Peyer's patch (tissue), 4 donors: ENCODE measurements at regions not wholly inside any gene's neighbourhood (a gene's known extent, or its start where the extent isn't known, plus 50 kb on each side); places are given as distances from the start of the nearest gene placed in this dataset.

ENCODE experiments used
- DNase-seq, 3 donors: peaks; one replicate each; pipeline ENCODE4 v3.0.0-alpha.2; 2017 to 2019
- H3K27ac ChIP-seq, 4 donors: fragments of 200-600 bp; sonication (generic); one replicate each; pipeline ENCODE4 v1.5.1; 2016 to 2019
- H3K27me3 ChIP-seq, 2 donors: fragments of 200-600 bp; sonication (generic); one replicate each; pipeline ENCODE4 v1.5.1; 2019
- H3K36me3 ChIP-seq, 3 donors: fragments of 200-600 bp; sonication (generic); one replicate each; pipeline ENCODE4 v1.5.1; 2016 to 2019
- H3K4me1 ChIP-seq, 4 donors: fragments of 200-600 bp; sonication (generic); one replicate each; pipeline ENCODE4 v1.5.1; 2016 to 2019
- H3K4me3 ChIP-seq, 4 donors: fragments of 200-600 bp; sonication (generic); 1 replicate in 3 of 4; 2 replicates in 1 of 4; pipeline ENCODE4 v1.5.1; 2016 to 2019; ENCODE audit warnings: mild to moderate bottlenecking in 1 of 4
- H3K9me3 ChIP-seq, 4 donors: fragments of 200-600 bp; sonication (generic); one replicate each; pipeline ENCODE4 v1.5.1; 2016 to 2019; ENCODE audit warnings: mild to moderate bottlenecking in 1 of 4
- POLR2A ChIP-seq, 2 donors: fragments of 450-650 bp; IDR thresholded peaks; one replicate each; pipeline ENCODE4 v1.5.1; 2017; ENCODE audit warnings: antibody characterized with exemption in 2 of 2, mild to moderate bottlenecking in 2 of 2, moderate library complexity in 2 of 2
- TF ChIP-seq, protein P1 (sequence below), 6 experiments: fragments of 450-650 bp in 4 of 6; fragments of 200-600 bp in 2 of 6; sonication (generic) in 1 of 6; IDR thresholded peaks; one replicate each; pipeline ENCODE4 v1.5.1; 2017 to 2019; ENCODE audit warnings: antibody characterized with exemption in 6 of 6, mild to moderate bottlenecking in 3 of 6, moderate library complexity in 1 of 6

DNA sequence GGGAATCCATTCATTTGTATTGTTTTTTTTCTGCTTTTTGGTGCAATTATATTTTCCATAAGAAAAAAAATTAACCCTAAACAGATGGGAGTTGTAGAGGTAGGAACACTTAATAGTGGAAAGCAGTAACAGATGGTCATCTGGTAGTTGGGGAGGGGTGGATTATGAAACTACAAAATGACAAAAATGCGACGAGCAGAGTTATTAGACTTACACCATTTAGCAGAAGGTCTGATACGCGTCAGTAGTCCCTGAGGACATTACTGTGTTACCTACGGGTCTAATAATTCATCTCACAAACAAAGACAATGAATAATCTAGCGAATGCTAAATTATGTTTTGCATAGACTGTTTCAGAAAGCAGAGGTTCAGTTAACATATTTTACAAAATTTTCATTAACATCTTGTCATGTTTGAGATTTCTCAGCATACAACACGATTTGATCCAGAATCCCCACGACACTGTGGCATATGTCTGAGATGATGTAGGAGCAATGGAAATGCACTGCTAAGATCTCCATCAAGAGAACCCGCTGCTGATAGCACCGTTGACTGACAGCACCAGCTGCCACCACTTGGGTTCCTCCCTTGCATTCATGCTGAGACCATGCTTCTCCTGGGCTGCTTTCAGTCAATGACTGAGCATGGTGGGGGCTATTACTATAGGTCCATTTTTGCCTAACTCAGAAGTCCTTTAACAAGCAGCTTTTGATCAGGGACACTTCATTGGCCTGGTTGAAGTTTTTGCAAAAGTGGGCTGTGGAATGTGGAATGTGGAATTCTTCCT, 182.2 kb upstream of the CPHXL start:
- no peak for TF ChIP-seq POLR2A (IDR thresholded peaks at IDR 0.05)
- TF ChIP-seq, protein P1, sequence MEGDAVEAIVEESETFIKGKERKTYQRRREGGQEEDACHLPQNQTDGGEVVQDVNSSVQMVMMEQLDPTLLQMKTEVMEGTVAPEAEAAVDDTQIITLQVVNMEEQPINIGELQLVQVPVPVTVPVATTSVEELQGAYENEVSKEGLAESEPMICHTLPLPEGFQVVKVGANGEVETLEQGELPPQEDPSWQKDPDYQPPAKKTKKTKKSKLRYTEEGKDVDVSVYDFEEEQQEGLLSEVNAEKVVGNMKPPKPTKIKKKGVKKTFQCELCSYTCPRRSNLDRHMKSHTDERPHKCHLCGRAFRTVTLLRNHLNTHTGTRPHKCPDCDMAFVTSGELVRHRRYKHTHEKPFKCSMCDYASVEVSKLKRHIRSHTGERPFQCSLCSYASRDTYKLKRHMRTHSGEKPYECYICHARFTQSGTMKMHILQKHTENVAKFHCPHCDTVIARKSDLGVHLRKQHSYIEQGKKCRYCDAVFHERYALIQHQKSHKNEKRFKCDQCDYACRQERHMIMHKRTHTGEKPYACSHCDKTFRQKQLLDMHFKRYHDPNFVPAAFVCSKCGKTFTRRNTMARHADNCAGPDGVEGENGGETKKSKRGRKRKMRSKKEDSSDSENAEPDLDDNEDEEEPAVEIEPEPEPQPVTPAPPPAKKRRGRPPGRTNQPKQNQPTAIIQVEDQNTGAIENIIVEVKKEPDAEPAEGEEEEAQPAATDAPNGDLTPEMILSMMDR (IDR thresholded peaks at IDR 0.05), result no peak
- H3K27ac ChIP-seq, result no peak overlapping the region
- H3K9me3 ChIP-seq, result no peaks in the 10 kb centered on the region
- H3K36me3 ChIP-seq, result no peaks in the 10 kb centered on the region
- DNase-seq, result no peak
- no peaks in the 10 kb centered on the region for H3K27me3 ChIP-seq
- no peak overlapping the region for H3K4me3 ChIP-seq
- no peaks in the 10 kb centered on the region for H3K4me1 ChIP-seq

DNA sequence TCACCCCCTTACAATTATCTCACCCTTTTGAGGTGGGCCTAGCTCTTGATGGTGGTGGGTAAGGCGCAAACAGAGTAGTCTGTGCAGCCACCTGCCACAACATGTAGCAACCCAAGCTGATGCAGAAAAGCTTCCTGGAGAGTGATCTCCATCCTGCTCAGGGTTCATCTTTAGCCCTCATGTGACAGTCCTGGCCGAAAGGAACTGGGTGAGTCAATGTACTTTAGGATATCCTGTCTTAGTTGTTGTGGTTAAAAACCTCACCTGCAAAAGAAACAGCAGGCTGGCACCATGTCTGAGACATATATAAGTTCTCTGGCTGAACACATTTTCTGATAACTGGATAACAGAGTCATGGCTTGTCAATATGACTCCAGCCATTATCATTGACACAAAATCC, 183.5 kb upstream of the CPHXL start:
- Histone ChIP-seq H3K9me3 (no peaks in the 10 kb centered on the region), H3K4me1 (no peaks in the 10 kb centered on the region), H3K4me3 (no peak overlapping the region), H3K27ac (no peak overlapping the region), H3K27me3 (no peaks in the 10 kb centered on the region), H3K36me3 (no peaks in the 10 kb centered on the region)
- DNase-seq, result no peak
- TF ChIP-seq, protein P1 (IDR thresholded peaks at IDR 0.05), result no peak
- TF ChIP-seq POLR2A (IDR thresholded peaks at IDR 0.05), result no peak

DNA sequence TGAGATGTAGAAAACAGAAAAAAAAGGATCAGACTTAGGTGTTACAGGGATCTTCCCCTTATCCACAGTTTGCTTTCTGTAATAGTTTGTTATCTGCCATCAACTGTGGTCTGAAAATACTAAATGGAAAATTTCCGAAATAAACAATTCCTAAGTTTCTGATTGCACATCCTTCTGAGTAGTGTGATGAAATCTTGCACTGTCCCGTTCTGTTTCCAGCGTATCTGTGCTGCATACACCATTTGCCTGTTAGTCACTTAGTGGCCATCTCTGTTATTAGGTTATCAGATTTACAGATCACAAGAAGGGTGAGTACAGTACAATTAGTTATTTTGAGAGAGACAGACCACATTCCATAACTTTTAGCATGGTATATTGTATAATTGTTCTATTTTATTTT, 185.6 kb upstream of the CPHXL start:
- TF ChIP-seq, protein P1 (IDR thresholded peaks at IDR 0.05), result no peak
- TF ChIP-seq POLR2A (IDR thresholded peaks at IDR 0.05), result no peak
- H3K9me3 ChIP-seq, result no peaks in the 10 kb centered on the region
- no peak overlapping the region for H3K4me3 ChIP-seq
- H3K27ac ChIP-seq, result no peak overlapping the region
- H3K36me3 ChIP-seq, result no peaks in the 10 kb centered on the region
- DNase-seq, result no peak
- no peaks in the 10 kb centered on the region for H3K27me3 ChIP-seq
- no peaks in the 10 kb centered on the region for H3K4me1 ChIP-seq

DNA sequence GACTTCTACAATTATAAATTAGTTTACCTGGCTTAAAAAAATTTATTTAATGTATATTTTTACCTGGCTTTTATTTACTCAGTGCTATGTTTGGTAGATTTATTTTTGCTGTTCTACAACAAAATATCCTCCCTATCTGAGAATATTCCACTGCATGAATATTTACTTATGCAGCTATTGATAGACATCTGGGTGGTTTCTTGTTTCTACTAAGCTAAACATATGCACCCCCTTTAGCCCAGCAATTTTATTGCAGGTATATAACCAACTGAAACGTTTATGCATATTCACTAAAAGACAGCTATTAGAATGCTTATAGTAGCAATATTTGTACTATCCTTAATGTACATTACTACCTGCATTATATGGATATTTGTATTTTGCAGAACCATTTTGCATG, 187.7 kb upstream of the CPHXL start:
- TF ChIP-seq, protein P1 (IDR thresholded peaks at IDR 0.05), result no peak
- no peak for TF ChIP-seq POLR2A (IDR thresholded peaks at IDR 0.05)
- Histone ChIP-seq H3K9me3 (no peaks in the 10 kb centered on the region), H3K27ac (no peak overlapping the region), H3K4me1 (no peaks in the 10 kb centered on the region), H3K36me3 (no peaks in the 10 kb centered on the region), H3K4me3 (no peak overlapping the region), H3K27me3 (no peaks in the 10 kb centered on the region)
- no peak for DNase-seq

DNA sequence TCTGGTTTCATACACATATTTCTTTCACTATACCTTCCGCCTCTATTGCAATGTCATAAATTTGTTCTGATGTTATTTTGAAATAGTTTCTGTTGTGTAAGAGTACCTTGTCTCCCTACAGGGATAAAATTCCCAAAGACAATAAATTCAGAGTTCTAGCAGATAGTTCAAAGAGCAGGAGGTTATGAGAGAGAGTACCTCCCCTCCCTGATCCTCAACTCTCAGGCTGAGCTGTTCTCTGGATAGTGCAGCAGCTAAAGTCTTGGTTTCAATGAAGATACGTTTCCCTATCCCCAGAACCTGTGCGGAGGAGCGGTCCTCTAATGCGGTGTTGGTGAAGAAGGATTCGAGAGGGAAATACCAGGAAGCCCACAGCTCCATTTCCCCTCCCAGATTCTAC, 190.2 kb upstream of the CPHXL start:
- H3K27ac ChIP-seq, result no peak overlapping the region
- TF ChIP-seq, protein P1 (IDR thresholded peaks at IDR 0.05), result no peak
- no peak for TF ChIP-seq POLR2A (IDR thresholded peaks at IDR 0.05)
- no peak for DNase-seq
- H3K4me1 ChIP-seq, result no peaks in the 10 kb centered on the region
- no peaks in the 10 kb centered on the region for H3K9me3 ChIP-seq
- H3K4me3 ChIP-seq, result no peak overlapping the region
- H3K27me3 ChIP-seq, result no peaks in the 10 kb centered on the region
- H3K36me3 ChIP-seq, result no peaks in the 10 kb centered on the region
